NCI-H146 treated with DMSO at 0.1 percent for 48 hours (cell line): ENCODE measurements at regions not wholly inside any gene's neighbourhood (a gene's known extent, or its start where the extent isn't known, plus 50 kb on each side); places are given as distances from the start of the nearest gene placed in this dataset.
"Not testable (repeated sequence)": the region's sequence is repeated elsewhere in the genome, so short reads cannot be mapped to it uniquely, and the experiment has no call there.

ENCODE experiments used
- DNase-seq: peaks from one replicate; lab custom pipeline; 2025; ENCODE audit not compliant: unreplicated experiment; lab: John Stamatoyannopoulos, UW

GRCh38 chr6:139886396-139886795 is 511.9 kb upstream of the CITED2 start:
- no peak for DNase-seq

DNA sequence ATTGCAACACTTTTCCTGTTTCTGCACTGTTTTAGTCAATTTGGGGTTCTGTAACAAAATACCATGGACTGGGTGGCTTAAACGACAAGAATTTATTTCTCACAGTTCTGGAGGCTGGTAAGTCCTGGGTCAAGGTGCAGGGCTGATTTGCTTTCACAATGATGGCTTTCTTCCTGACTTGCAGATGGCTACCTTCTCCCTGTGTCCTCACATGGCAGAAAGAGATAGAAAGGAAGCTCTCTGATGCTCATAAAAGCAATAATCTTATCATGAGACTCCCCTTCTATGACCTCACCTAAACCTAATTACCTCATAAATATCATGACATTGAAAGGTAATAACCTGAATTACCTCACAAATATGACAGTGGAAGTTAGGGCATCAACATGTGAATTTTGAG is 511.5 kb upstream of the CITED2 start:
- DNase-seq = no peak

DNA sequence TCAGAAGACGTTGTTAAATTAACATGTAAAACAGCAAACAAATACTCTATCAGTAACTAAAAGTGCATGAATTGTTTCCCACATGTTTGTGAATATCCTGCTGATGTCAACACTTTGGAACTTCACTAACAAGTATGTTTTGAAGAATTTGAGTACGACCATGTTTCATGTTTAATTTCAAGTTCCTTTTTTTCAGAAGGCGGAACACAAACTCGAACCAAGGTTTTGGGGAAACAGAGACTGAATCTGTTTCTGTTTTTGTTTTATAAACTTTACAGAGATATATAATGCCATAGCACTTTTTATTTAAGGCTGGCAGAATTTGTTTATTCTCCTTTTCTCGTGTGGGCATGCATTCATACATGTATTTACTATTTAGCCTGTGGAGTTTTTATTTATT is 509.3 kb upstream of the CITED2 start:
- DNase-seq = no peak

- no peak for DNase-seq
Observed at GRCh38 chr6:139882977-139883728, 508.7 kb upstream of the CITED2 start.

DNA sequence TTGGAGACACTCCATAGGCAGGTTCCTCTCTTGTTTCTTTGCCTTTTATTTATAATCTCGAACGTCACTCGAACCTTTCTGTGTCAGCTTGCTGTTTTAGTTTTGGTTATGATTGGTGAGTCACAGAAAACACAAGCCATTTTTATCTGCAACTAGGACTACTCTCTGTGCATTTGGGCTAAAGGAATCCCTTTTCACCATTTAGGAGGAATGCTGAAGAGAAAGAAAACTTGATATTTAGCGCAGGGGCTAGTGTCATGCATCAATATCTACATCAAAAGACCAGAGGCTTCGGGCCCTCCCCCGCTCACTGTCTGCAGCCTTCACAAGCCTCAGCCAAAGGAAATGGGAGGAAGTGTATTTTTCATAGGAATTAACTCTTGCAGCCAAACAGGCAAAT is 507.8 kb upstream of the CITED2 start:
- DNase-seq = no peak

GRCh38 chr6:139881728-139882211 is 507.3 kb upstream of the CITED2 start:
- peak; percentile 73 for DNase-seq

GRCh38 chr6:139881236-139881635 is 506.8 kb upstream of the CITED2 start:
- DNase-seq = peak; percentile 80

DNA sequence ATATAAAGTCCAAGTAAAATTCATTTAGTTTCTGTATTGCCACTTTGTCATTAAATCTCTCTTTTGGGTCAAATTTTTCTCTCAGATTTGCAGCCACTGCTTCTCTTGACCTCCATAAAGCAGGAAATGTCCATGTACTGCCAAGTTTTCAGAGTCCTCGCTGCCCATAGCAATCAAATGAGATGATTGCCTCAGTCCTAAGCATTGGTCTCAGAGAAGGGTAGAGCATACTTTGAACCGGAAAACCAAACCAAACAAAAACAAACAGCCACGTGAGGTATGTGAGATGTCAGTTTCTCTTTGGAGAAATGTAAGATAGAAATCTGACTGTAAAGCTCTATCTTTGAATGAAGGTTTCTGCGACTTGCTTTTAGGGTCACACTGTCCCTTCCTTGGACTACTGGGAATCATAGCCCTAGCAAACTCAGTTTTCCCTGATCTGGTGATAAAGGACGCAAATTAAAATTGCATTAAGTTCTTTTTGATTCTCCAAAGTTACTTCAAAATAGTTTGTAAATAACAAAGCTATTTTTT is 505.4 kb upstream of the CITED2 start:
- DNase-seq = no peak

GRCh38 chr6:139879241-139879640 is 504.8 kb upstream of the CITED2 start:
- not testable (repeated sequence) for DNase-seq

DNA sequence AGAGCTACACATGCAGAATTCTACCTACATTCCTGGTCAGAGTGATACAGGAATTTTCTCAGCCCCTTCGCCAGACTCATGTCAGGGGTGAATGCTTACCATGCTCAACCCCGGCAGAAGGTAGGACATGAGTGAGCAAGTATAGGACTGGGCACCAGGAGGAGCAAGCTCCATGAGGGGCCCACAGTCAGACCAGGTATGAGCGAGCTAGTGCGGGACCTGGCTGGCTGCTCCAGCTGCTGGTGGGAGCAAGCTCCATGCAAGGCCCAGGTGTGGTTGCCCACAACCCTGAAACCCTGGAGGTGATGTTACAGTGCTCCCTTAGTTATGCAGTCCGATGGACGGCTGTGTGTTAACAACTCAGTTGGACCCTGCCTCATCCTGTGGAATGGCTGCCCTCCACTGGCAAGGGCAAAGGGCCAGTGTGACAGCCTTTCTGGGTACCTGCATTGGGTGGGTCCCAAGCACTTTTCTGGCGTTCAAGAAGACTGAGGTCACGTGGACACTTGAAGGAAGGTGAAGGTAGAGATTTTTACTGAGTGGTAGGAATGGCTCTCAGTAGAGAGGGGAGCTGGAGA is 503.5 kb upstream of the CITED2 start:
- no peak for DNase-seq

DNA sequence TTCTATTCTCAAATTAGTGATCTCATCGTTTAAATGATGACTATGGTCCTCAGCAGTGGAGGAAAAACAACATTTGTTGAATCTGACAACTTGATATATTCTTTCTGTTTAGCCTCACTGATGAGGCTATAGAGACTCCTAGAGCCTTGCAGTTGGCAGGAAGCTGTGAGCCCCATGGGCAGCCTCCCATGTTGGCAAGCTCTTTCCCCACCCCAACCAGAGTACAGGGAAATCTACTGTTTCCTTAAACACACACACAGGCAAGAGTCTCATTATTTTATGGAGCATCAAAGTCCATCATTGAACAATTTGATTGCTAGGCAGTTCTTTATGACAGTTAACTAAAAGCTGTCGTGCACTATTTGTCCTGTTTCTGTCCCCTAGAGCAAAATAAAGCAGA is 498.2 kb upstream of the CITED2 start:
- DNase-seq = no peak

GRCh38 chr6:139871803-139872510 is 497.5 kb upstream of the CITED2 start:
- no peak for DNase-seq

DNA sequence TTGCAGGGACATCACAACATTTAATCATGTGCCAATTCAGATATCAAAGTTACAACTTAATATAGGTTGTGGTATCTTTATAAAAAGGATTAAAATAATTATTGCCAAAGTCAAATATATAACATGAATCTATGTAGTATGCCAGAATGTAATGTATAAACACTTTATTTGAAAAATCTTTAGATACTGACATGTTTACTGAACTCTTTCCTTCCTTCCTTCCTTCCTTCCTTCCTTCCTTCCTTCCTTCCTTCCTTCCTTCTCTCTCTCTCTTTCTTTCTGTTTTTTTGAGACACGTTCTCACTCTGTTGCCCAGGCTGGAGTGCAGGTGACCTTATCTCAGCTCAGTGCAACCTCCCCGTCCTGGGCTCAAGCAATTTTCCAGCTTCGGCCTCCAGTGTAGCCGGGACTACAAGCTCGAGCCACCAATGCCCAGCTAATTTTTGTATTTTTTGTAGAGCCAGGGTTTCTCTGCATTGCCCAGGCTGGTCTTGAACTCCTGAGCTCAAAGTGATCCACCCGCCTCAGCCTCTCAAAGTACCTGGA is 496.8 kb upstream of the CITED2 start:
- no peak for DNase-seq

GRCh38 chr6:139868576-139868975 is 494.1 kb upstream of the CITED2 start:
- no peak for DNase-seq

- DNase-seq = no peak
Observed at GRCh38 chr6:139863964-139864363, 489.5 kb upstream of the CITED2 start.

DNA sequence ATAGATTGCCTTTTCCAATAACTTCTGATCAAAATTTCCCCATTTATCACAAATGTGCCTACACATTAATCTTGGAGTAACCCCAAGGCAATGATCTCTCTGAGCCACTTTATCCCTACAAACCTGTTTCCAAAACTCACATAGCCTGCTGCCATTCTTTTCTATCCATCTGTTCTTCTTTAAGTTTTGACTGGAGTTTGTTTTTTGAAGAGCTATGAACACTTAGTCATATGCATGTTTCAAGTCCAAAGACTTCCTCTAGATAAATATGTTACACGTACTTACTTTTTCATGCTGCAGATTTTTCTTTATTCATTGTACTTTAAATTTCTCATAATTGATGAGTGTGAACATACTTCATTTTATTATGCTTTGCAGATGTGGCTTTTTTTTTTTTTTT is 488.9 kb upstream of the CITED2 start:
- no peak for DNase-seq

DNA sequence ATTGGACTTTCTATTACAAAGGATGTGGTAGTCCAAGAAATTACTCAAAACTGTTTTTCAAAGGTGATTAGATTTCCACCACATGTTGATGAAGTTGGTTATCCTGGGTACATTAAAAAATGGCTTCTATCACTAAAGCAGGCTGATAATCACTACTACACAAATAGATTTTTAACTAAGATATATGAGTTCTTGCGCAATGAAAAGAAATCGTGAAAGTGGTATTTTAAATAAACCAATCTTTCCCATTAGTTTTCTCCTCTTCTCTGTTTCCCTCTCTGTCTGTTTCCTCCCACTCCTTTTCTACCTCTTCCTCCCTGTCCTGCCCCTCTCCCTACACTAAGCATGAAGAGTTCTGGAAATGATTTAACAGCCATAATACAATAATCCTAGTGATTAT is 487.9 kb upstream of the CITED2 start:
- no peak for DNase-seq

DNA sequence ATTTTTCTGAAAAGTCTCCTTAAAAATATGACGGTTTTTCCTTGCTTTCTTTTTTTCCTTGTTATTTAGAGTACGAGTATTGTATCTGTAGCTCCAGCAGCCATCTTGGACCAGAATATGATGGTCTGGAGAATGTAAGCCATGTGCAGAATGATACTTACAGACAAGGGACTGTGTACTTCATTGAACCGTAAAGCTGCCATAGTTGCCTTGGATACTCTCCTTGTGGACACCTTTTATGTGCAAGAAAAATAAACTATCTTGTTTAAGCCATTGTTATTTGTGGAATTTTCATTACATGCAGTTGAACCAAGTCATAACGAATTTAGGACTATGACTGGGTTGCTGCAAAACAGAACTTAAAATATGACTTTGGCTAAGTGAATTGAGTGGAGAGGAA is 485.8 kb upstream of the CITED2 start:
- no peak for DNase-seq

GRCh38 chr6:139858429-139858828 is 484.0 kb upstream of the CITED2 start:
- no peak for DNase-seq

GRCh38 chr6:139857143-139857542 is 482.7 kb upstream of the CITED2 start:
- no peak for DNase-seq

- no peak for DNase-seq
Observed at GRCh38 chr6:139856562-139856961, 482.1 kb upstream of the CITED2 start.
